ENCODE measurements at regions not wholly inside any gene's neighbourhood (a gene's known extent, or its start where the extent isn't known, plus 50 kb on each side); places are given as distances from the start of the nearest gene placed in this dataset.

DNA sequence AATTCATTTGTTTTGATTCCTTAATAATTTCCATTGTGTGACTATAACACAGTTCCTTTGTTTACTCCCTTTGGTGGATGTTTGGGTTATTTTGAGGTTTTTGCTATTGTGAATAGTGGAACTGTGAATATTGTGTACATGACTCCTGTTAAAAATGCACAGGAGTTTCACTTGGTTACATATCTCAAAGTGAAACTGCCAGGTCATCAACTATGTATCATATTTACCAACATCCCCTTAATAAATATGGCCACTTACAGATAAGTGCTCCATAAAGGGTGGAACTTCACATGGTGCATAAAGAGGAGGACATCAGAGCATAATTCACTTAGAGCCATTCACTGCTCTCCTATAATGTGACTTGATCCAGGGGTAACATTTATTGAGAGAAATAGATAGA lies 328.9 kb downstream of the SEC23A start:
- intact Hi-C loops (cut with micrococcal nuclease; ENCODE audit: unreplicated experiment) = no loop called here
- no TSS peak for BruUV-seq (replicated peaks)
- Histone ChIP-seq H3K9me3 (ENCODE audit: low read length) (no peaks in the 10 kb centered on the region), H3K4me3 (ENCODE audit: low read depth, low read length, poor library complexity, severe bottlenecking) (no peak overlapping the region), H3K9me2 (ENCODE audit: insufficient read depth, low read length) (no peaks in the 10 kb centered on the region), H3K4me2 (ENCODE audit: low read length) (no peak overlapping the region), H3K79me2 (ENCODE audit: insufficient read depth, low read depth, low read length) (no peaks in the 10 kb centered on the region), H3K27ac (ENCODE audit: low read depth, low read length, poor library complexity, severe bottlenecking) (no peak overlapping the region), H3K4me1 (ENCODE audit: insufficient read depth, low read length, poor library complexity, severe bottlenecking) (no peaks in the 10 kb centered on the region), H4K20me1 (ENCODE audit: insufficient read depth, low read length) (no peaks in the 10 kb centered on the region), H2AFZ (ENCODE audit: low read length) (no peak overlapping the region), H3K36me3 (ENCODE audit: insufficient read depth, low read length) (no peaks in the 10 kb centered on the region)
- POLR2A ChIA-PET = no interaction called here
- TF ChIP-seq CTCF (conservative IDR thresholded peaks at IDR 0.05; ENCODE audit: low read length) = no peak
- no peak for TF ChIP-seq EZH2phosphoT487 (IDR thresholded peaks at IDR 0.05; ENCODE audit: borderline replicate concordance, low read depth, low read length)
- CTCF ChIA-PET (ENCODE audit: unreplicated experiment) = no interaction called here
- no peak for DNase-seq (ENCODE audit: low spot score)

DNA sequence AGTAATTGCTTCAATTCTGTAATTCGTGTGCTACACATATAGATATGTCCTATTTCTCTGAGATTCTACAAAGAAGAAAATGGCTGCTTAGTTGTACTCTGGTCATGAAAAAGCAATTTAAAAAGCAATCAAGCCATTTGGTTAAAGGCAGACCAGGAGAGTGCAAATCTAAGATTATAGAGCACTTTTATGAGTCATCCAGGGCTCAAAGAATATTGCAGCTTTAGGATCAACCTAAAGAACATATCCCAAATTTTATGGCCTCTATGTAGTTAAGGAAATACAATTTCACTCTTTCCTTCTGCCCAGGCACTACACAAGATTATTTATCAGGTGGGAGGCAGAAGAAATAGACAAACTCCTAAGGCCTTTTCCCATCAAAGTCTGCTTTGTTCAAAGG lies 332.8 kb downstream of the SEC23A start:
- TF ChIP-seq CTCF (conservative IDR thresholded peaks at IDR 0.05; ENCODE audit: low read length) (no peak), EZH2phosphoT487 (IDR thresholded peaks at IDR 0.05; ENCODE audit: borderline replicate concordance, low read depth, low read length) (no peak)
- intact Hi-C loops (cut with micrococcal nuclease; ENCODE audit: unreplicated experiment) = no loop called here
- Histone ChIP-seq H2AFZ (ENCODE audit: low read length) (no peak overlapping the region), H3K27ac (ENCODE audit: low read depth, low read length, poor library complexity, severe bottlenecking) (no peak overlapping the region), H3K36me3 (ENCODE audit: insufficient read depth, low read length) (no peaks in the 10 kb centered on the region), H3K9me3 (ENCODE audit: low read length) (no peaks in the 10 kb centered on the region), H3K9me2 (ENCODE audit: insufficient read depth, low read length) (no peaks in the 10 kb centered on the region), H3K79me2 (ENCODE audit: insufficient read depth, low read depth, low read length) (no peaks in the 10 kb centered on the region), H3K4me2 (ENCODE audit: low read length) (no peak overlapping the region), H3K4me1 (ENCODE audit: insufficient read depth, low read length, poor library complexity, severe bottlenecking) (no peaks in the 10 kb centered on the region), H3K4me3 (ENCODE audit: low read depth, low read length, poor library complexity, severe bottlenecking) (no peak overlapping the region), H4K20me1 (ENCODE audit: insufficient read depth, low read length) (no peaks in the 10 kb centered on the region)
- no TSS peak for BruUV-seq (replicated peaks)
- ChIA-PET CTCF (ENCODE audit: unreplicated experiment) (no interaction called here), POLR2A (interaction anchor here (0.7 kb wide), 1 partner anchor 13 kb away, joined by 3 read pairs; no protein-coding TSS in a partner anchor)
- no peak for DNase-seq (ENCODE audit: low spot score)

DNA sequence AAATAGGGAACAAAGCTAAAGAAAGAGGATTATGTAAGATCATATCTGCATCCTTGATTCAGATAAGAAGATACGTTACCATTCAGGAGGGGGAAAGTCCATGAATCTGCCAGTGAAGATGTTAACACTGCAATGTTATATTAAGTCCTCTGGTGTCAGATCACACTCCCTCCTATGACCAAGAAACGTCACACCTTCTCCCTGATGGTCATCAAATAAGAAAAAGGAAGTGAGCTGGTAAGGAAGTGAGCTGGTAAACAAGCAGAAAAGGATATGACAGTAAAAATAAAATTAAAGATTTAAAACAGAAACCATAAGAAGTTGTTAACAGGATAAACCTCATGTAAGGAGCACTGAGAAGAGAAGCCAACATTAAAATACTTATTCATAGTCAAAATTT lies 340.2 kb downstream of the SEC23A start:
- Histone ChIP-seq H3K9me2 (ENCODE audit: insufficient read depth, low read length) (no peaks in the 10 kb centered on the region), H3K27ac (ENCODE audit: low read depth, low read length, poor library complexity, severe bottlenecking) (no peak overlapping the region), H3K4me3 (ENCODE audit: low read depth, low read length, poor library complexity, severe bottlenecking) (no peak overlapping the region), H3K4me1 (ENCODE audit: insufficient read depth, low read length, poor library complexity, severe bottlenecking) (no peaks in the 10 kb centered on the region), H4K20me1 (ENCODE audit: insufficient read depth, low read length) (no peaks in the 10 kb centered on the region), H2AFZ (ENCODE audit: low read length) (no peak overlapping the region), H3K79me2 (ENCODE audit: insufficient read depth, low read depth, low read length) (no peaks in the 10 kb centered on the region), H3K4me2 (ENCODE audit: low read length) (no peak overlapping the region), H3K9me3 (ENCODE audit: low read length) (no peaks in the 10 kb centered on the region), H3K36me3 (ENCODE audit: insufficient read depth, low read length) (no peaks in the 10 kb centered on the region)
- CTCF ChIA-PET (ENCODE audit: unreplicated experiment) = no interaction called here
- POLR2A ChIA-PET = no interaction called here
- no TSS peak for BruUV-seq (replicated peaks)
- intact Hi-C loops (cut with micrococcal nuclease; ENCODE audit: unreplicated experiment) = no loop called here
- no peak for TF ChIP-seq EZH2phosphoT487 (IDR thresholded peaks at IDR 0.05; ENCODE audit: borderline replicate concordance, low read depth, low read length)
- no peak for TF ChIP-seq CTCF (conservative IDR thresholded peaks at IDR 0.05; ENCODE audit: low read length)
- DNase-seq (ENCODE audit: low spot score) = no peak

All from OCI-LY7 (cell line).